Type B pancreatic cell (in vitro differentiated cells): ENCODE measurements at regions not wholly inside any gene's neighbourhood (a gene's known extent, or its start where the extent isn't known, plus 50 kb on each side); places are given as distances from the start of the nearest gene placed in this dataset.

Experiments
- DNase-seq: peaks from one replicate; pipeline ENCODE4 v3.0.0; 2021; ENCODE audit warnings: mixed read lengths; ENCODE audit not compliant: unreplicated experiment; ENCODE audit errors: extremely low spot score
- H3K27ac Mint-ChIP-seq: 2 replicates; pipeline ENCODE4 v1.8.0; 2021; ENCODE audit warnings: mild to moderate bottlenecking, mixed read lengths
- H3K27me3 Mint-ChIP-seq: 2 replicates; pipeline ENCODE4 v1.8.0; 2021; ENCODE audit warnings: mixed read lengths
- H3K36me3 Mint-ChIP-seq: 2 replicates; pipeline ENCODE4 v1.8.0; 2021; ENCODE audit warnings: mixed read lengths
- H3K4me1 Mint-ChIP-seq: one replicate; pipeline ENCODE4 v1.8.0; 2021; ENCODE audit warnings: mixed read lengths; ENCODE audit not compliant: unreplicated experiment
- H3K4me3 Mint-ChIP-seq: 2 replicates; pipeline ENCODE4 v1.8.0; 2021; ENCODE audit warnings: mild to moderate bottlenecking, mixed read lengths
- H3K9me3 Mint-ChIP-seq: 2 replicates; pipeline ENCODE4 v1.8.0; 2021; ENCODE audit warnings: mixed read lengths
- CTCF ChIP-seq: fragments of 200-600 bp; sonication (generic); conservative IDR thresholded peaks from 2 replicates; pipeline ENCODE4 v1.5.0; 2021; ENCODE audit warnings: antibody characterized with exemption, mild to moderate bottlenecking

- Mint-ChIP-seq H3K36me3 (peaks cover 3% of the 10 kb centered on the region), H3K9me3 (peaks cover 18% of the 10 kb centered on the region), H3K4me1 (peaks cover 23% of the 10 kb centered on the region), H3K27me3 (peaks cover 12% of the 10 kb centered on the region), H3K27ac (no peak overlapping the region), H3K4me3 (no peak overlapping the region)
- no peak for DNase-seq
- TF ChIP-seq CTCF, result no peak
These were observed 558.8 kb downstream of the NR2F1-AS1 start for GRCh38 chr5:93022211-93022610.

DNA sequence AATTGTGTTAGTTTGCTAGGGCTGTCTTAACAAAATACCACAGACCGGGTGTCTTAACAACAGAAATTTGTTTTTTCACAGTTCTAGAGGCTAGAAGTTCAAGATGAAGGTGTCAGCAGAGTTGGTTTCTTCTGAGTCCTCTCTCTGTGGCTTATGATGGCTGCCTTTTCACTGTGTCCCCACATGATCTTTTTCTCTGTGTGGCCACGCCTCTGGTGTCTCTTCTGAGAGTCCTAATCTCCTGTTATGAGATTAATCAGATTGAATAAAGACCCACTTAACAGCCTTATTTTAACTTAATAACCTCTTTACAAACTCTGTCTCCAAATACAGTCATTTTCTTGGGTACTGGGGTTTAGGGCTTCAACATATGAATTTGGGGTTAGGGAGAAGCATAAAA, 561.1 kb downstream of the NR2F1-AS1 start:
- no peak for TF ChIP-seq CTCF
- peaks cover 18% of the 10 kb centered on the region for H3K9me3 Mint-ChIP-seq
- peaks cover 29% of the 10 kb centered on the region for H3K4me1 Mint-ChIP-seq
- no peak for DNase-seq
- no peak overlapping the region for H3K4me3 Mint-ChIP-seq
- peaks cover 3% of the 10 kb centered on the region for H3K36me3 Mint-ChIP-seq
- H3K27ac Mint-ChIP-seq, result no peak overlapping the region
- H3K27me3 Mint-ChIP-seq, result peaks cover 12% of the 10 kb centered on the region

DNA sequence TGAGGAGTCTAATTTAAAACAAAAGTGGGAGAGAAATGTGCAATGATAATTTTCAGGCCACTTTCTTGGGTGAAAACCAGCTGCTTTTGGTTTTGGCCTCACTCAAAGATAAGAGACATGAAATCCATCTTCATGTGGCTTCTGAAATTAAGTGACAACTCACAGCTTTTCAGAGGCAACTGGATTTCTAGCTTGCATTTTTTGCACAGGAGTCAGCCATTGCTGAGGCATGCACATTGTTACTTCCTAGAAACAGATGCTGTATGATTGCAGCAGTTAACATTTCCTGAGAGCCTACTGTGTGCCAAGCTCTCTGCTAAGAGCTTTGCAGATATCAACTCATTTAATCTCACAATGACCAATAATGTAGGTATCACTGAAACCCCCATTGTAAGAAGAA, 562.6 kb downstream of the NR2F1-AS1 start:
- no peak for DNase-seq
- no peak overlapping the region for H3K4me3 Mint-ChIP-seq
- no peak overlapping the region for H3K27ac Mint-ChIP-seq
- H3K4me1 Mint-ChIP-seq, result peaks cover 28% of the 10 kb centered on the region
- peaks cover 7% of the 10 kb centered on the region for H3K27me3 Mint-ChIP-seq
- H3K36me3 Mint-ChIP-seq, result peaks cover 5% of the 10 kb centered on the region
- peaks cover 14% of the 10 kb centered on the region for H3K9me3 Mint-ChIP-seq
- TF ChIP-seq CTCF, result no peak

DNA sequence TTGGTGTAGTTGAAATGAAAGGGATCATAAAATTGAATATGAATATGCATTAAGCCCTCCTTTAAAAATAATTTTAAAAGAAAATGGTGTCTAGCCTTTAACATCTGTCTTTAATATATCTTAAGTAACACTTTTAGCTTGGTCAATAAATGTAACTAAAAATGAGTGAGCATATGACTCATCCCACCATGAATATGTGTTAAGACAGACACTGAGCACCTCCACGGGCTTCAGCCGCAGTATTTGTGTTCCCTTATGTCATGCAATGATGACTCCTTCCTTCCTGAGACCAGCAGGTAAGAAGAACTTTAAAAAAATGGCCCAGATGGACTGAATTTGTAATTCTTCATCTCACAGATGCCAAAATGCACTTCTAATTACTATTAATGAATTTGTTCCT, 563.2 kb downstream of the NR2F1-AS1 start:
- peaks cover 3% of the 10 kb centered on the region for H3K36me3 Mint-ChIP-seq
- H3K9me3 Mint-ChIP-seq, result peaks cover 8% of the 10 kb centered on the region
- no peak overlapping the region for H3K27ac Mint-ChIP-seq
- H3K4me3 Mint-ChIP-seq, result no peak overlapping the region
- no peak for DNase-seq
- peaks cover 3% of the 10 kb centered on the region for H3K27me3 Mint-ChIP-seq
- TF ChIP-seq CTCF, result no peak
- H3K4me1 Mint-ChIP-seq, result peaks cover 22% of the 10 kb centered on the region

DNA sequence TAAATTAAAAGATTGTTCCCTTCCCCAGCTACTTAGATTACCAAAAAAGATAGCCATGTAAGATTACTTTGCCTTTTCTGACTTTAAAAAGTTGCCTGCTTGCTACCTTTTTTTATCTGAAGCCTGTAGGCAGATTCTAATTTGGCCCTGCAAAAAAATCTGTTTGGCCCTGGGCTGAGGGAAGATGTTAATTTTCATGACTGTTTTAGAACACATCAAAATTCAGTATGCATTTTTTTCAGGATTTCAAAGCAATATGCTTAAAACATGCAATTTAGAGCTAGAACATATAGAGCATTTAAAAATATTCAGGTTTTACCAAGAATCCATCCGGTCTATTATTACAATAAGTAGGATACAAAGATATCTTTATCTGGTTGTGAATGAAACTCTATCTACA, 563.6 kb downstream of the NR2F1-AS1 start:
- Mint-ChIP-seq H3K9me3 (peaks cover 5% of the 10 kb centered on the region), H3K27ac (no peak overlapping the region), H3K27me3 (peaks cover 3% of the 10 kb centered on the region), H3K4me1 (peaks cover 18% of the 10 kb centered on the region), H3K36me3 (peaks cover 3% of the 10 kb centered on the region), H3K4me3 (no peak overlapping the region)
- no peak for DNase-seq
- TF ChIP-seq CTCF, result no peak

DNA sequence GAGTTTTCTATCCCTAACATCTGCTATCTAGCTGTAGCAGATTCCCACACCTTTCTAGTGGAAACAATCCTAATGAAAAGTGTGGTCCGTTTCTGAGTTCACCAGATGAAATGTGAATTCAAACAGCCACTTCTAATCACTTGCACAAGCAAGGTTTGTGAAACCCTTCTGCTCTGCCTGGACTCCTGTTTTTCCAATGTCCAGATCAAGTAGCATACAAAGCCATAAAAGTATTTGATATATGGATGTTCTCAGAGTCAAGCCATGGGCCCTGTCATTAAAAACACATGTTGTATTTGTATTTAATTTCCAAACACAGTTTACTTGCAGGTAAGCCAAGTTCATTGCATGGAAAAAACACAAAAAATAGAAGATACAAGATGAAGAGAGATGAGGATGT, 570.4 kb downstream of the NR2F1-AS1 start:
- peaks cover 3% of the 10 kb centered on the region for H3K27me3 Mint-ChIP-seq
- H3K9me3 Mint-ChIP-seq, result peaks cover 9% of the 10 kb centered on the region
- no peaks in the 10 kb centered on the region for H3K4me1 Mint-ChIP-seq
- H3K36me3 Mint-ChIP-seq, result peaks cover 3% of the 10 kb centered on the region
- H3K4me3 Mint-ChIP-seq, result no peak overlapping the region
- H3K27ac Mint-ChIP-seq, result no peak overlapping the region
- DNase-seq, result no peak
- TF ChIP-seq CTCF, result no peak
